Hematopoietic multipotent progenitor cell treated with erythropoietin and hydrocortisone succinate and interleukin-3 and kit ligand, for 8 days (in vitro differentiated cells): ENCODE measurements at regions not wholly inside any gene's neighbourhood (a gene's known extent, or its start where the extent isn't known, plus 50 kb on each side); places are given as distances from the start of the nearest gene placed in this dataset.
A peak's percentile ranks its signal among the peaks of the same experiment; 100 is the strongest.
"Not testable (repeated sequence)": the region's sequence is repeated elsewhere in the genome, so short reads cannot be mapped to it uniquely, and the experiment has no call there.

Experiments used
- DNase-seq: peaks from one replicate; pipeline ENCODE4 v3.0.0-alpha.2; 2015

GRCh38 chrX:25646156-25646555, 492.0 kb upstream of the MAGEB18 start:
- no peak for DNase-seq

GRCh38 chrX:25648790-25649189, 489.4 kb upstream of the MAGEB18 start:
- DNase-seq = no peak

GRCh38 chrX:25650216-25650820, 487.8 kb upstream of the MAGEB18 start:
- DNase-seq = no peak

GRCh38 chrX:25659317-25659716, 478.8 kb upstream of the MAGEB18 start:
- DNase-seq = no peak

GRCh38 chrX:25663701-25664100, 474.4 kb upstream of the MAGEB18 start:
- no peak for DNase-seq

GRCh38 chrX:25665431-25665830, 472.7 kb upstream of the MAGEB18 start:
- DNase-seq = no peak

- DNase-seq = no peak
Observed at GRCh38 chrX:25667681-25668080, 470.5 kb upstream of the MAGEB18 start.

GRCh38 chrX:25674776-25675175, 463.4 kb upstream of the MAGEB18 start:
- no peak for DNase-seq

GRCh38 chrX:25701876-25702275, 436.3 kb upstream of the MAGEB18 start:
- DNase-seq = no peak

GRCh38 chrX:25717122-25717521, 421.0 kb upstream of the MAGEB18 start:
- DNase-seq = no peak

GRCh38 chrX:25721564-25721963, 416.6 kb upstream of the MAGEB18 start:
- peak; percentile 3 for DNase-seq

GRCh38 chrX:25726539-25726938, 411.6 kb upstream of the MAGEB18 start:
- no peak for DNase-seq

- DNase-seq = no peak
Observed at GRCh38 chrX:25733148-25733547, 405.0 kb upstream of the MAGEB18 start.

- DNase-seq = no peak
Observed at GRCh38 chrX:25737540-25737939, 400.6 kb upstream of the MAGEB18 start.

GRCh38 chrX:25742334-25742733, 395.8 kb upstream of the MAGEB18 start:
- no peak for DNase-seq

GRCh38 chrX:25754399-25754798, 383.7 kb upstream of the MAGEB18 start:
- DNase-seq = no peak

- DNase-seq = no peak
Observed at GRCh38 chrX:25755194-25755593, 382.9 kb upstream of the MAGEB18 start.

- no peak for DNase-seq
Observed at GRCh38 chrX:25762656-25763055, 375.5 kb upstream of the MAGEB18 start.

- not testable (repeated sequence) for DNase-seq
Observed at GRCh38 chrX:25771853-25772252, 366.3 kb upstream of the MAGEB18 start.

GRCh38 chrX:25797796-25798195, 340.3 kb upstream of the MAGEB18 start:
- not testable (repeated sequence) for DNase-seq

- no peak for DNase-seq
Observed at GRCh38 chrX:25805744-25806143, 332.4 kb upstream of the MAGEB18 start.

- DNase-seq = no peak
Observed at GRCh38 chrX:25807022-25807421, 331.1 kb upstream of the MAGEB18 start.

GRCh38 chrX:25810202-25810601, 327.9 kb upstream of the MAGEB18 start:
- DNase-seq = no peak

- no peak for DNase-seq
Observed at GRCh38 chrX:25819879-25820278, 318.3 kb upstream of the MAGEB18 start.

GRCh38 chrX:25851141-25851540, 287.0 kb upstream of the MAGEB18 start:
- no peak for DNase-seq
